OCI-LY7 (cell line): ENCODE measurements at regions not wholly inside any gene's neighbourhood (a gene's known extent, or its start where the extent isn't known, plus 50 kb on each side); places are given as distances from the start of the nearest gene placed in this dataset.

ENCODE experiments used
- EZH2phosphoT487 ChIP-seq: fragments of 200-600 bp; sonication (generic); IDR thresholded peaks from 2 replicates; pipeline ENCODE4 v1.6.1; 2018; ENCODE audit warnings: low read depth, borderline replicate concordance, mild to moderate bottlenecking, mixed run types, antibody characterized with exemption, low read length, moderate library complexity, mixed read lengths
- TF ChIP-seq, protein P1 (sequence below): fragments of 200-600 bp; sonication (generic); conservative IDR thresholded peaks from 2 replicates; pipeline ENCODE4 v1.5.1; 2014; ENCODE audit warnings: mild to moderate bottlenecking, antibody characterized with exemption, low read length, moderate library complexity, mixed read lengths

DNA sequence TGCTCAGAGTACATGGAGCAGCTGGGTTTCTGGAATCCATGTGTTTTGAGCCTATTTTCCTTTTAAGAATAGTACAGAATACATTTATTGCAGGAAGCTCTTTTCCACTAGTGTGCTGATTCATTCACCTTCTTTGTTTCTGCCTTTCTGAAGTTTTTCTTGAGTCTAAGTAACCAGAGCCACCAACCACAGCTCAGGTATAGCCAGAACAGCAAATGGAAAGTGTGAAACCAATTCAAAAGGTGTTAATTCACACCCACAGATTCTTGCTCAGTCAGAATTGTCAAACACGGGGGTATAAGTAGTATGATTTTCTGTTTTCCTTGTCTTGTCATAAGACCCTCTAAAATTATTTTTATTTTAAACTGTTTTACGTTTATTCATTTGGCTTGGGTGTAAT, 75.9 kb upstream of the DYNAP start:
- TF ChIP-seq, protein P1, sequence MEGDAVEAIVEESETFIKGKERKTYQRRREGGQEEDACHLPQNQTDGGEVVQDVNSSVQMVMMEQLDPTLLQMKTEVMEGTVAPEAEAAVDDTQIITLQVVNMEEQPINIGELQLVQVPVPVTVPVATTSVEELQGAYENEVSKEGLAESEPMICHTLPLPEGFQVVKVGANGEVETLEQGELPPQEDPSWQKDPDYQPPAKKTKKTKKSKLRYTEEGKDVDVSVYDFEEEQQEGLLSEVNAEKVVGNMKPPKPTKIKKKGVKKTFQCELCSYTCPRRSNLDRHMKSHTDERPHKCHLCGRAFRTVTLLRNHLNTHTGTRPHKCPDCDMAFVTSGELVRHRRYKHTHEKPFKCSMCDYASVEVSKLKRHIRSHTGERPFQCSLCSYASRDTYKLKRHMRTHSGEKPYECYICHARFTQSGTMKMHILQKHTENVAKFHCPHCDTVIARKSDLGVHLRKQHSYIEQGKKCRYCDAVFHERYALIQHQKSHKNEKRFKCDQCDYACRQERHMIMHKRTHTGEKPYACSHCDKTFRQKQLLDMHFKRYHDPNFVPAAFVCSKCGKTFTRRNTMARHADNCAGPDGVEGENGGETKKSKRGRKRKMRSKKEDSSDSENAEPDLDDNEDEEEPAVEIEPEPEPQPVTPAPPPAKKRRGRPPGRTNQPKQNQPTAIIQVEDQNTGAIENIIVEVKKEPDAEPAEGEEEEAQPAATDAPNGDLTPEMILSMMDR: no peak
- no peak for TF ChIP-seq EZH2phosphoT487
